MM.1S (cell line): ENCODE measurements at regions not wholly inside any gene's neighbourhood (a gene's known extent, or its start where the extent isn't known, plus 50 kb on each side); places are given as distances from the start of the nearest gene placed in this dataset.

Experiments used
- EZH2 ChIP-seq: fragments of 300-600 bp; sonication (generic); optimal IDR thresholded peaks from 2 replicates; pipeline ENCODE3; 2017; ENCODE audit warnings: low read depth, mild to moderate bottlenecking, antibody characterized with exemption, low read length, mixed read lengths
- EZH2phosphoT487 ChIP-seq: fragments of 300-600 bp; sonication (generic); IDR thresholded peaks from 2 replicates; pipeline ENCODE4 v1.6.1; 2018; ENCODE audit warnings: antibody characterized with exemption, low read length
- TF ChIP-seq, protein P1 (sequence below): fragments of 300-600 bp; sonication (generic); IDR thresholded peaks from 2 replicates; pipeline ENCODE4 v1.5.1; 2016; ENCODE audit warnings: antibody characterized with exemption, low read length, mixed read lengths

DNA sequence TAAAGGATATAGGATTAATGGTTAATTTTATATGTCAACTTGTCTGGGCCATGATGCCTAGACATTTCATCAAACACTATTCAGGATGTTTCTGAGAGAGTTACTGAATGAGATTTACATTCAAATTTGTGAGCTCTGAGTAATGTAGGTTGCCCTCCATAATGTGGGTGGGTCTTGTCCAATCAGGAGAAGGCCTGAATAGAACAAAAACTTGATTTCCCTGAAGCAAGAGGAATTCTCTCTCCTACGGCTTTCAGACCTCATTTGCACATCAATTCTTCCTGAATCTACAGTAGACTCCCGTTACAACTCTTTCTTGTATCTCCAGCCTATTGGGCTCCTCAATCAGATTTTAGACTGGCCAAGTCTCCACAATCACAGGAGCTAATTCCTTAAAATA is 377.9 kb upstream of the PMFBP1 start:
- TF ChIP-seq, protein P1, sequence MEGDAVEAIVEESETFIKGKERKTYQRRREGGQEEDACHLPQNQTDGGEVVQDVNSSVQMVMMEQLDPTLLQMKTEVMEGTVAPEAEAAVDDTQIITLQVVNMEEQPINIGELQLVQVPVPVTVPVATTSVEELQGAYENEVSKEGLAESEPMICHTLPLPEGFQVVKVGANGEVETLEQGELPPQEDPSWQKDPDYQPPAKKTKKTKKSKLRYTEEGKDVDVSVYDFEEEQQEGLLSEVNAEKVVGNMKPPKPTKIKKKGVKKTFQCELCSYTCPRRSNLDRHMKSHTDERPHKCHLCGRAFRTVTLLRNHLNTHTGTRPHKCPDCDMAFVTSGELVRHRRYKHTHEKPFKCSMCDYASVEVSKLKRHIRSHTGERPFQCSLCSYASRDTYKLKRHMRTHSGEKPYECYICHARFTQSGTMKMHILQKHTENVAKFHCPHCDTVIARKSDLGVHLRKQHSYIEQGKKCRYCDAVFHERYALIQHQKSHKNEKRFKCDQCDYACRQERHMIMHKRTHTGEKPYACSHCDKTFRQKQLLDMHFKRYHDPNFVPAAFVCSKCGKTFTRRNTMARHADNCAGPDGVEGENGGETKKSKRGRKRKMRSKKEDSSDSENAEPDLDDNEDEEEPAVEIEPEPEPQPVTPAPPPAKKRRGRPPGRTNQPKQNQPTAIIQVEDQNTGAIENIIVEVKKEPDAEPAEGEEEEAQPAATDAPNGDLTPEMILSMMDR, result no peak
- TF ChIP-seq EZH2 (no peak), EZH2phosphoT487 (no peak)
